GM13976 (cell line): ENCODE measurements at regions not wholly inside any gene's neighbourhood (a gene's known extent, or its start where the extent isn't known, plus 50 kb on each side); places are given as distances from the start of the nearest gene placed in this dataset.

ENCODE experiments used
- DNase-seq: peaks from one replicate; pipeline ENCODE4 v3.0.0; 2012; ENCODE audit warnings: low spot score
- CTCF ChIP-seq: IDR thresholded peaks from 2 replicates; pipeline ENCODE4 v1.5.1; 2012; ENCODE audit warnings: borderline replicate concordance, mild to moderate bottlenecking; ENCODE audit not compliant: insufficient read depth; ENCODE audit errors: extremely low read depth, missing control alignments, control extremely low read depth
- in situ Hi-C: fragments of 300-500 bp; cut with MboI; formaldehyde crosslinking; loops from one replicate; pipeline ENCODE4 v1.12.0; 2022; ENCODE audit warnings: low sequenced_read_pairs, mixed read lengths, inconsistent platforms; ENCODE audit not compliant: unreplicated experiment

DNA sequence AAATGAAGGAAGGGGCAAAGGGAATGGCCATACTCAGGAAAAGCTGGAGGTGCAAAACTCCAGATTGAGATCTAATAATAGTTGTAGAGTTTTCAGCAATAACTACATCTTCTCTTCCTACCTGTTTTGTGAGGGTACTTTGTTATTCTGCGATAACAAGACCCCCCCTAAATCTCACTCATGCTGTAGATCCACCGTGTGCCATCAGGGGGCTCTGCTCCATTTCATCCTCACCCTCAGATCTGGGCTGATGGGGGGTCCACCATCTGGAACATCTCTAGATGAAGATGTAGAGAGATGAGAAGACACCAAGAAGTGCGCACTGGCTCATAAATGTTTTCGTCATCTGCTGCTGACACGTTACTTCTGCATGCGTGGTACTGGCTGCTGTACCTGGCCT lies 135.9 kb upstream of the KIRREL3 start:
- in situ Hi-C loops: no loop called here
- DNase-seq: no peak
- TF ChIP-seq CTCF: no peak

DNA sequence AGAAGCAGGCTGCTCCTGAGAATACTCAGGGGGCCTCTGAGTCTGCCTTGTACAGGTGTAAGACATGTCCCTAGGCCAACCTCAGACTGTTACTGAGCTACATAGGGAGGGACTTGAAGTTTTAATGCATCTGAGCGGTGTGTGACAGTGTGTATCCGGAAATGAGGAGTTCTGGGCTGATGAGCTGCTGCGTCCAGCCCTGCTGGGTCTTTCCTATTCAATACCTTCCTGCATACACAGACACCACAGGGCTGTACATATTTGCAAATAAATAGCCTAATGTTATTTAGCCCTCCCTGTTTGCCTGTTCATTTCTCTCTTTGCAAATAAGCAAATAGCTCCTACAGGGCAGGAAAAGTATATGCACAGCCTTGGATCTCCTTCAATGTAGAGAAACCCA lies 134.7 kb upstream of the KIRREL3 start:
- in situ Hi-C loops: no loop called here
- DNase-seq: no peak
- no peak for TF ChIP-seq CTCF

GRCh38 chr11:127133061-127133460 lies 132.5 kb upstream of the KIRREL3 start:
- DNase-seq: no peak
- in situ Hi-C loops: no loop called here

GRCh38 chr11:127130321-127130720 lies 129.8 kb upstream of the KIRREL3 start:
- in situ Hi-C loops: no loop called here
- TF ChIP-seq CTCF: no peak
- no peak for DNase-seq

More at GRCh38 chr11:127133061-127133460, 132.5 kb upstream of the KIRREL3 start:
- no peak for TF ChIP-seq CTCF

- TF ChIP-seq CTCF: no peak
- in situ Hi-C loops: no loop called here
- DNase-seq: no peak
Measured at GRCh38 chr11:127126986-127127385, 126.4 kb upstream of the KIRREL3 start.

DNA sequence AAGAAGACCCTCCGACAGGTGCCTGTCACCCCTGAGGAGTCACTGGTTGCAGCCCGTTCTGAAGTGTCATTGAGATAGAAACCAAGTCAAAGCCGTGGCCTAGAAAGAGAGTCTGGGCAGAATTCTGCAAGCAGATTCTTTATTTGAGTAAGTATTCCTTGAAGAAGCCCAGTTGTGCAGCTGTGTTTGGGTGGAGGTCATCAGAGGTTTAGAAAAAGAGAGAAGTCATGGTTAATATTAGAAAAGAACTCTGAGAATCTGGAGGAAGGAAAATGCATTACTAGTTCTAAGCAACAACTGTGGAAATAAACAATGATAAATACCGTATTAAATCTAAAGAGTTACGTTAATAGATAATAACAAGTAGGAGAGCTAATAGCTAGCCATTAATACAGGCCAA lies 118.8 kb upstream of the KIRREL3 start:
- in situ Hi-C loops: no loop called here
- TF ChIP-seq CTCF: no peak
- no peak for DNase-seq

GRCh38 chr11:127118811-127119210 lies 118.2 kb upstream of the KIRREL3 start:
- no peak for TF ChIP-seq CTCF
- in situ Hi-C loops: no loop called here
- DNase-seq: no peak
